ENCODE measurements at regions not wholly inside any gene's neighbourhood (a gene's known extent, or its start where the extent isn't known, plus 50 kb on each side); places are given as distances from the start of the nearest gene placed in this dataset.

GRCh38 chr10:83585686-83586085, 553.6 kb upstream of the GHITM start:
- no peak for TF ChIP-seq CTCF (conservative IDR thresholded peaks at IDR 0.05; ENCODE audit: low read depth, low read length)
- no peak overlapping the region for H3K4me3 ChIP-seq (ENCODE audit: low read depth, low read length)
- DNase-seq (ENCODE audit: low read depth), result no peak

GRCh38 chr10:83592337-83592935, 546.9 kb upstream of the GHITM start:
- DNase-seq (ENCODE audit: low read depth), result no peak
- no peak for TF ChIP-seq CTCF (conservative IDR thresholded peaks at IDR 0.05; ENCODE audit: low read depth, low read length)
- no peak overlapping the region for H3K4me3 ChIP-seq (ENCODE audit: low read depth, low read length)

GRCh38 chr10:83603708-83604107, 535.6 kb upstream of the GHITM start:
- DNase-seq (ENCODE audit: low read depth), result no peak
- no peak for TF ChIP-seq CTCF (conservative IDR thresholded peaks at IDR 0.05; ENCODE audit: low read depth, low read length)
- H3K4me3 ChIP-seq (ENCODE audit: low read depth, low read length), result no peak overlapping the region

- no peak overlapping the region for H3K4me3 ChIP-seq (ENCODE audit: low read depth, low read length)
- no peak for DNase-seq (ENCODE audit: low read depth)
- no peak for TF ChIP-seq CTCF (conservative IDR thresholded peaks at IDR 0.05; ENCODE audit: low read depth, low read length)
Observed at GRCh38 chr10:83605783-83606630, 533.3 kb upstream of the GHITM start.

- H3K4me3 ChIP-seq (ENCODE audit: low read depth, low read length), result no peak overlapping the region
- TF ChIP-seq CTCF (conservative IDR thresholded peaks at IDR 0.05; ENCODE audit: low read depth, low read length), result no peak
- DNase-seq (ENCODE audit: low read depth), result no peak
Observed at GRCh38 chr10:83607959-83608745, 531.2 kb upstream of the GHITM start.

GRCh38 chr10:83612050-83612449, 527.3 kb upstream of the GHITM start:
- DNase-seq (ENCODE audit: low read depth), result no peak
- no peak overlapping the region for H3K4me3 ChIP-seq (ENCODE audit: low read depth, low read length)
- no peak for TF ChIP-seq CTCF (conservative IDR thresholded peaks at IDR 0.05; ENCODE audit: low read depth, low read length)
